ENCODE measurements at regions not wholly inside any gene's neighbourhood (a gene's known extent, or its start where the extent isn't known, plus 50 kb on each side); places are given as distances from the start of the nearest gene placed in this dataset.

DNA sequence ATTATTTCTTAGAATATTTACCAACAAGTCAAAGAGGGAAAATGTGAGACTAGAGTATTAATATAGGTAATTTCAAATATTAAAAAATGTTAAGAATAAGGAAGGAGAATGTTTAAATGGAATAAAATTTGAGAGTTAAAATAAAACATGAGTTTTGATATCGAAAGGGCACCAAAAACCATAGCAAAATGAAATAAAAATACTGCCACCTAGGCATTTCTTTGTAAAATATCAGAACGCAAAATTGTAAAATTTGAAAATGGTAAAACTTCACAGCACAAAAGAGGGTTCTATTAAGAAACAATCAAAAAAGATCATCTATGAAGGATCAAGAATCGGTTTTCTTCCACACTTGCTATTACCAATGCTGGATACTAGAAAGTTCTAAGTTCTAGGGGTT lies 418.3 kb downstream of the TAF11L14 start:
- Histone ChIP-seq H3K27ac (ENCODE audit: insufficient read depth in 1 of 2, low read depth in 1 of 2, low read length in 2 of 2, poor library complexity in 1 of 2, severe bottlenecking in 2 of 2) (no peak overlapping the region), H3K4me3 (ENCODE audit: control insufficient read depth in 1 of 7, extremely low read depth in 1 of 7, insufficient read depth in 4 of 7, low read depth in 2 of 7, low read length in 6 of 7) (no peak overlapping the region), H3K9me3 (ENCODE audit: control extremely low read depth in 1 of 5, control insufficient read depth in 4 of 5, insufficient read depth in 2 of 5, low read depth in 1 of 5, low read length in 4 of 5) (no peaks in the 10 kb centered on the region), H3K27me3 (replicated peaks in 2 of 5; ENCODE audit: control insufficient read depth in 4 of 5, insufficient read depth in 5 of 5, low read length in 4 of 5) (no peaks in the 10 kb centered on the region), H3K4me1 (ENCODE audit: control extremely low read depth in 1 of 4, control insufficient read depth in 4 of 4, insufficient read depth in 4 of 4, low read length in 3 of 4) (peaks cover 0 to 3% (median 0%) of the 10 kb centered on the region in 4 experiments), H3K36me3 (ENCODE audit: control insufficient read depth in 4 of 4, insufficient read depth in 4 of 4, low read length in 3 of 4) (no peaks in the 10 kb centered on the region)
- WGBS (ENCODE audit: insufficient coverage): 80% methylated on average over 1 of the region's 3 CpGs
- DNase-seq: no peak
- ChIA-PET CTCF (no interaction called here), POLR2A (no interaction called here)

DNA sequence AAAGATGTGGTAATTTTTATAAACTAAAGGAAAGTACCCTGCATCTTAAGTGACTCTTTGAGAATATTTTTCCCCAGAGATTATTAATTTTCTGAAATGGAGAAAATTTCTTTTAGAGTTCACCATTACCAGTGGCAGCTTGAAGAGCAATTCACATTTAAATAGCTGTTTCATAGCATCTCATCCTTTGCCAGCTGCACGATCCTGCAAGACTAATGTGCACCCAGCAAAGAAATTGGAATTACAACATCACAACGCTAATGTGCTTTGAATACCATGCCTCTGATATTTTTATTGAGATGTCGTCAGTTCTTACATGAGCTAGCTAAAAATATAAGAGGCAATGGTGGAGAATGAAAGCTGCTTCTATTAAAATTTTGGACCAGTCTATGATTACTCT lies 423.5 kb downstream of the TAF11L14 start:
- POLR2A ChIA-PET: no interaction called here
- Histone ChIP-seq H3K36me3 (ENCODE audit: control insufficient read depth in 4 of 4, insufficient read depth in 4 of 4, low read length in 3 of 4) (no peaks in the 10 kb centered on the region), H3K27ac (ENCODE audit: insufficient read depth in 1 of 2, low read depth in 1 of 2, low read length in 2 of 2, poor library complexity in 1 of 2, severe bottlenecking in 2 of 2) (no peak overlapping the region), H3K4me1 (ENCODE audit: control extremely low read depth in 1 of 4, control insufficient read depth in 4 of 4, insufficient read depth in 4 of 4, low read length in 3 of 4) (no peaks in the 10 kb centered on the region), H3K27me3 (replicated peaks in 2 of 5; ENCODE audit: control insufficient read depth in 4 of 5, insufficient read depth in 5 of 5, low read length in 4 of 5) (no peaks in the 10 kb centered on the region), H3K9me3 (ENCODE audit: control extremely low read depth in 1 of 5, control insufficient read depth in 4 of 5, insufficient read depth in 2 of 5, low read depth in 1 of 5, low read length in 4 of 5) (peaks cover 0 to 2% (median 0%) of the 10 kb centered on the region in 5 experiments), H3K4me3 (ENCODE audit: control insufficient read depth in 1 of 7, extremely low read depth in 1 of 7, insufficient read depth in 4 of 7, low read depth in 2 of 7, low read length in 6 of 7) (no peak overlapping the region)
- CTCF ChIA-PET: interaction anchor here (1.2 kb wide), 1 partner anchor 15 kb away, joined by 3 read pairs; no protein-coding TSS in a partner anchor
- DNase-seq: no peak
- WGBS (ENCODE audit: insufficient coverage): 100% methylated on average over 2 of the region's 3 CpGs

DNA sequence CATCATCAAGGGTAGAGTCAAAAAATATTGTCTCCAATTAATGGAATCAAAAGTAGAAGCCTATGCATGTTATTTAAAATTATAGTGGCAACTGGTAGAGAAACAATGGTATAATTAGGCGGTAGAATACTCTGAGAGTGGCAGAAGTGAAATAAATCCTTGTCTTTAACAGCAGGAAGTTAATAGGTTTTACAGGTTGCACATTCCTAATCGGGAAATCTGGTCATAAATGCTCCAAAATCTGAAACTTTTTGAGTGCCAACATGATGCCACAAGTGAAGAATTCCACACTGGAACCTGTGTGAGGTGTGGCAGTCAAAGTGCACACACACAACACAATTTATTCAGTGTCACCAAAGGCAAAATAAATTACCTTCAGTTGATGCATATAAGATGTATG lies 433.4 kb downstream of the TAF11L14 start:
- H3K27me3 ChIP-seq (replicated peaks in 2 of 5; ENCODE audit: control insufficient read depth in 4 of 5, insufficient read depth in 5 of 5, low read length in 4 of 5): no peaks in the 10 kb centered on the region
- DNase-seq: no peak
- 50% methylated on average over 2 of the region's 2 CpGs for WGBS (ENCODE audit: insufficient coverage)
- CTCF ChIA-PET: interaction anchor here (1.5 kb wide), 1 partner anchor 214 kb away, joined by 3 read pairs; no protein-coding TSS in a partner anchor
- H3K36me3 ChIP-seq (ENCODE audit: control insufficient read depth in 4 of 4, insufficient read depth in 4 of 4, low read length in 3 of 4): no peaks in the 10 kb centered on the region
- H3K9me3 ChIP-seq (ENCODE audit: control extremely low read depth in 1 of 5, control insufficient read depth in 4 of 5, insufficient read depth in 2 of 5, low read depth in 1 of 5, low read length in 4 of 5): peaks cover 0 to 4% (median 0%) of the 10 kb centered on the region in 5 experiments
- H3K27ac ChIP-seq (ENCODE audit: insufficient read depth in 1 of 2, low read depth in 1 of 2, low read length in 2 of 2, poor library complexity in 1 of 2, severe bottlenecking in 2 of 2): no peak overlapping the region
- no peak overlapping the region for H3K4me3 ChIP-seq (ENCODE audit: control insufficient read depth in 1 of 7, extremely low read depth in 1 of 7, insufficient read depth in 4 of 7, low read depth in 2 of 7, low read length in 6 of 7)
- no peaks in the 10 kb centered on the region for H3K4me1 ChIP-seq (ENCODE audit: control extremely low read depth in 1 of 4, control insufficient read depth in 4 of 4, insufficient read depth in 4 of 4, low read length in 3 of 4)
- POLR2A ChIA-PET: no interaction called here

DNA sequence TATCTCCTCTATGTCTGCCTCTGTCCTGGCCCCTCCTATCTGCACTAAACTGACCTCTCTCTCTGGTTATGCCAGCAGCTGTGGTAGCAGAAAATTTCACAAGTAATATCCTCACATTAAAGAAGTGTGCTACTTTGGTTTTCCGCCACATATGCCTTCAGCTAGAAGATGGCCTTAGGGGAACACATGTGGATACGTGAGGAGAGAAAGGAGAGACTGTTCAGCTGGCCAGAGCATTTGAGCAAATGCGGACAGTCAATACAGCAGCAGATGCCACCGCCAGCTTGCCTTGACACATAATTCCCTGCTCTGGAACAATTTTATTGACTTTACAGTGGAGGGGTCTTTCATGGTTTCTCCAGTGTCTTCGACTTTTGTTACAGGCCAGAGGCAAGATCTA lies 434.6 kb downstream of the TAF11L14 start:
- H3K4me1 ChIP-seq (ENCODE audit: control extremely low read depth in 1 of 4, control insufficient read depth in 4 of 4, insufficient read depth in 4 of 4, low read length in 3 of 4): no peaks in the 10 kb centered on the region
- ChIA-PET CTCF (interaction anchor here (1.5 kb wide), 1 partner anchor 213 kb away, joined by 3 read pairs; no protein-coding TSS in a partner anchor), POLR2A (no interaction called here)
- 94% methylated on average over 2 of the region's 5 CpGs for WGBS (ENCODE audit: insufficient coverage)
- H3K36me3 ChIP-seq (ENCODE audit: control insufficient read depth in 4 of 4, insufficient read depth in 4 of 4, low read length in 3 of 4): no peaks in the 10 kb centered on the region
- H3K27me3 ChIP-seq (replicated peaks in 2 of 5; ENCODE audit: control insufficient read depth in 4 of 5, insufficient read depth in 5 of 5, low read length in 4 of 5): no peaks in the 10 kb centered on the region
- H3K9me3 ChIP-seq (ENCODE audit: control extremely low read depth in 1 of 5, control insufficient read depth in 4 of 5, insufficient read depth in 2 of 5, low read depth in 1 of 5, low read length in 4 of 5): peaks cover 0 to 2% (median 0%) of the 10 kb centered on the region in 5 experiments
- DNase-seq: no peak
- H3K27ac ChIP-seq (ENCODE audit: insufficient read depth in 1 of 2, low read depth in 1 of 2, low read length in 2 of 2, poor library complexity in 1 of 2, severe bottlenecking in 2 of 2): no peak overlapping the region
- no peak overlapping the region for H3K4me3 ChIP-seq (ENCODE audit: control insufficient read depth in 1 of 7, extremely low read depth in 1 of 7, insufficient read depth in 4 of 7, low read depth in 2 of 7, low read length in 6 of 7)

DNA sequence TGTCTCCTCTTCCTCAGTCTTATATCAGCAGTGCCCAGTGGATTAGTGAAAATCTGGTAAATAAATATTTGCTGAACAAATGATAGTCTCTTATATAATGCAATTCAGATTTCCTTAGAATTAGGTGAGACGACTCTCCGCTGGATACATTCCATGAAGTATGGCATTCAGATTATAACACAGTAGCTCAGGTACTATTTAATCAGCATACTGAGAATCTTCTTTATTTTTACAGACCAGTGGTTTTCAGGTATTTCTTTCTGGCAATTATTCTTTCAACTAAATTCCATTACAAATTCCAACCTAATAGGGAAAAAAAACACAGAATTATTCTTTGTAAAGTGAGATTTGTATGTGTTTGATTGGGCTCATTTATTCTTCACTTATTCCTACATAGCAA lies 435.5 kb downstream of the TAF11L14 start:
- no peaks in the 10 kb centered on the region for H3K36me3 ChIP-seq (ENCODE audit: control insufficient read depth in 4 of 4, insufficient read depth in 4 of 4, low read length in 3 of 4)
- H3K27ac ChIP-seq (ENCODE audit: insufficient read depth in 1 of 2, low read depth in 1 of 2, low read length in 2 of 2, poor library complexity in 1 of 2, severe bottlenecking in 2 of 2): no peak overlapping the region
- no peak overlapping the region for H3K4me3 ChIP-seq (ENCODE audit: control insufficient read depth in 1 of 7, extremely low read depth in 1 of 7, insufficient read depth in 4 of 7, low read depth in 2 of 7, low read length in 6 of 7)
- H3K9me3 ChIP-seq (ENCODE audit: control extremely low read depth in 1 of 5, control insufficient read depth in 4 of 5, insufficient read depth in 2 of 5, low read depth in 1 of 5, low read length in 4 of 5): peaks cover 0 to 2% (median 0%) of the 10 kb centered on the region in 5 experiments
- no peak for DNase-seq
- H3K27me3 ChIP-seq (replicated peaks in 2 of 5; ENCODE audit: control insufficient read depth in 4 of 5, insufficient read depth in 5 of 5, low read length in 4 of 5): no peaks in the 10 kb centered on the region
- POLR2A ChIA-PET: no interaction called here
- WGBS (ENCODE audit: insufficient coverage): 100% methylated on average over 2 of the region's 2 CpGs
- CTCF ChIA-PET: interaction anchor here (1.0 kb wide), 1 partner anchor 44 kb away, joined by 3 read pairs; no protein-coding TSS in a partner anchor
- no peaks in the 10 kb centered on the region for H3K4me1 ChIP-seq (ENCODE audit: control extremely low read depth in 1 of 4, control insufficient read depth in 4 of 4, insufficient read depth in 4 of 4, low read length in 3 of 4)

DNA sequence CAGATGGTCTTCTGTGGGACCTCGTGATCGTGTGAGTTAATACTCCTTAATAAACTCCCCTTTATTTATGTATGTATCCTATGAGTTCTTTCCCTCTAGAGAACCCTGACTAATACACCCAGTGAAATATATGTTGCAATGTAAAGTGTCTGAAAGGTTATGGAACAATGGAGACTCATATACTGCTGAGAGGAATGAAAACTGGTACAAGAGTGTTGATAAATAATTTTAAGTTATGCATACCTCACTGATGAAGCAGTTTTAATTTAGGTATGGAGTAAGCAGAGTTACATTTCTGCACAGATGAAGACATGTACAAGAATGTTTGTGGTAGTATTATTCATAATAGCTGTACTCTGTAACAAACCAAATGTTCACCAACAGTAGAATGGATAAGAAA lies 438.3 kb downstream of the TAF11L14 start:
- H3K36me3 ChIP-seq (ENCODE audit: control insufficient read depth in 4 of 4, insufficient read depth in 4 of 4, low read length in 3 of 4): no peaks in the 10 kb centered on the region
- H3K4me3 ChIP-seq (ENCODE audit: control insufficient read depth in 1 of 7, extremely low read depth in 1 of 7, insufficient read depth in 4 of 7, low read depth in 2 of 7, low read length in 6 of 7): no peak overlapping the region
- no peaks in the 10 kb centered on the region for H3K27me3 ChIP-seq (replicated peaks in 2 of 5; ENCODE audit: control insufficient read depth in 4 of 5, insufficient read depth in 5 of 5, low read length in 4 of 5)
- H3K4me1 ChIP-seq (ENCODE audit: control extremely low read depth in 1 of 4, control insufficient read depth in 4 of 4, insufficient read depth in 4 of 4, low read length in 3 of 4): no peaks in the 10 kb centered on the region
- H3K27ac ChIP-seq (ENCODE audit: insufficient read depth in 1 of 2, low read depth in 1 of 2, low read length in 2 of 2, poor library complexity in 1 of 2, severe bottlenecking in 2 of 2): no peak overlapping the region
- DNase-seq: no peak
- ChIA-PET POLR2A (no interaction called here), CTCF (no interaction called here)
- 90% methylated on average over 2 of the region's 2 CpGs for WGBS (ENCODE audit: insufficient coverage)
- H3K9me3 ChIP-seq (ENCODE audit: control extremely low read depth in 1 of 5, control insufficient read depth in 4 of 5, insufficient read depth in 2 of 5, low read depth in 1 of 5, low read length in 4 of 5): peaks cover 0 to 2% (median 0%) of the 10 kb centered on the region in 5 experiments

DNA sequence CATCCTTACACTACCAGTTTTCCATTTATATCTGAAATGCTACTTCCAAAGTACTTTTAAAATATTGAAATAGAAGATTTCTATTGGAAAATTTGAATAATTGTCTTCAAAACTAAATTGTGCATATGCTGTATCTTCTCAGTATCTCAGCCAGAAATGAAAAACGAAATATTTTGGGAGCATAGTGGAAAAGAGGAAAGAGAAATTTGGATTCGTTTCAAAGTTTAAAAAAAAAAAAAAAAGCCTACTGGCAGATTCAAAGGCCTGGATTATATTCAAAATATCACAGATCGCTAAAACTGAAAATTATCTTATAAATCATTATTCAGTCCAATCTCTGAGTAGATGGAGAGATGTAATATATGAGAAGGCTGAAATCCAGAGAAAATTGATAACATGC lies 440.7 kb downstream of the TAF11L14 start:
- H3K4me3 ChIP-seq (ENCODE audit: control insufficient read depth in 1 of 7, extremely low read depth in 1 of 7, insufficient read depth in 4 of 7, low read depth in 2 of 7, low read length in 6 of 7): no peak overlapping the region
- peaks cover 0 to 2% (median 0%) of the 10 kb centered on the region in 5 experiments for H3K9me3 ChIP-seq (ENCODE audit: control extremely low read depth in 1 of 5, control insufficient read depth in 4 of 5, insufficient read depth in 2 of 5, low read depth in 1 of 5, low read length in 4 of 5)
- CTCF ChIA-PET: no interaction called here
- POLR2A ChIA-PET: no interaction called here
- DNase-seq: no peak
- H3K4me1 ChIP-seq (ENCODE audit: control extremely low read depth in 1 of 4, control insufficient read depth in 4 of 4, insufficient read depth in 4 of 4, low read length in 3 of 4): no peaks in the 10 kb centered on the region
- no peak overlapping the region for H3K27ac ChIP-seq (ENCODE audit: insufficient read depth in 1 of 2, low read depth in 1 of 2, low read length in 2 of 2, poor library complexity in 1 of 2, severe bottlenecking in 2 of 2)
- no peaks in the 10 kb centered on the region for H3K27me3 ChIP-seq (replicated peaks in 2 of 5; ENCODE audit: control insufficient read depth in 4 of 5, insufficient read depth in 5 of 5, low read length in 4 of 5)
- 100% methylated on average over 1 of the region's 3 CpGs for WGBS (ENCODE audit: insufficient coverage)
- no peaks in the 10 kb centered on the region for H3K36me3 ChIP-seq (ENCODE audit: control insufficient read depth in 4 of 4, insufficient read depth in 4 of 4, low read length in 3 of 4)
